MCF 10A (cell line): ENCODE measurements at regions not wholly inside any gene's neighbourhood (a gene's known extent, or its start where the extent isn't known, plus 50 kb on each side); places are given as distances from the start of the nearest gene placed in this dataset.
"Not testable (repeated sequence)": the region's sequence is repeated elsewhere in the genome, so short reads cannot be mapped to it uniquely, and the experiment has no call there.

Experiments used
- BruUV-seq: library from RNA; stranded (reverse); fragments of 400-500 nt; replicated peaks from 2 replicates; lab custom pipeline; 2021; lab: Mats Ljungman, UMichigan
- CTCF ChIA-PET: fragments of 300-600 bp; sonication (Branson Sonifier 250); formaldehyde crosslinking; extraction: SDS; loops from one replicate; lab custom pipeline; 2021; ENCODE audit warnings: antibody characterized with exemption, inconsistent platforms; lab: Yijun Ruan, JAX
- POLR2A ChIA-PET: fragments of 300-600, 350-650 bp; sonication (Branson Sonifier 250); formaldehyde crosslinking; extraction: SDS; loops from one replicate; lab custom pipeline; 2020; ENCODE audit warnings: antibody characterized with exemption, inconsistent platforms; lab: Yijun Ruan, JAX
- DNase-seq: peaks from one replicate; pipeline ENCODE4 v3.0.0-alpha.2; 2018; ENCODE audit not compliant: unreplicated experiment
- H3K27ac Mint-ChIP-seq: one replicate; pipeline ENCODE4 v1.8.0; 2022; ENCODE audit warnings: mild to moderate bottlenecking, low read depth, mixed read lengths; ENCODE audit not compliant: unreplicated experiment
- H3K27me3 Mint-ChIP-seq: one replicate; pipeline ENCODE4 v1.8.0; 2022; ENCODE audit warnings: mixed read lengths; ENCODE audit not compliant: insufficient read depth, unreplicated experiment
- H3K36me3 Mint-ChIP-seq: one replicate; pipeline ENCODE4 v1.8.0; 2022; ENCODE audit warnings: mild to moderate bottlenecking, moderate library complexity, mixed read lengths; ENCODE audit not compliant: insufficient read depth, unreplicated experiment
- H3K4me1 Mint-ChIP-seq: one replicate; pipeline ENCODE4 v1.8.0; 2022; ENCODE audit warnings: mixed read lengths; ENCODE audit not compliant: insufficient read depth, unreplicated experiment
- H3K4me3 Mint-ChIP-seq: one replicate; pipeline ENCODE4 v1.8.0; 2022; ENCODE audit warnings: mild to moderate bottlenecking, moderate library complexity, mixed read lengths; ENCODE audit not compliant: unreplicated experiment
- H3K9me3 Mint-ChIP-seq: one replicate; pipeline ENCODE4 v1.8.0; 2022; ENCODE audit warnings: mixed read lengths; ENCODE audit not compliant: unreplicated experiment
- CTCF ChIP-seq: fragments of 200-600 bp; IDR thresholded peaks from one replicate; pipeline ENCODE4 v1.8.0; 2022; ENCODE audit warnings: antibody characterized with exemption, mild to moderate bottlenecking; ENCODE audit not compliant: unreplicated experiment
- intact Hi-C: fragments of 100-400 bp; cut with micrococcal nuclease; formaldehyde crosslinking; loops from 2 replicates; pipeline ENCODE4 v1.14.1; 2022

DNA sequence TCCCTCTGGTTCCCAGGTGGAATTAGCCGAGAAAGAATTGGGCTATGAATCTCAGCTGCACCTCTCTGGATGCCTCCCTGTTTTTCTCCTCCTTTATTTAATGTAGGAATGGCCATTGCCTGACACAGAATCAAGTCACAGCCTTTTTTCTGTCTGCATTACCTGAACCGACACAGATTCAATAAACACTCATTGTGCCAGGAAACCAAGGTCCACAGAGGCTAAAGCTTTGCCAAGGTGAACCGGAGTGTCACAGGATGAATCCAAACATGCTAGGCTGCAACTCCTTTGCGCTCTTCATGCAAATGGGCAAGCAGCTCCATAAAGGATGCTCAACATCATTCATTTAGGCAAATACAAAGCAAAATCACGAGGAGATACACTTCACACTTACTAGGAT is 199.8 kb upstream of the AGTR2 start:
- no peak overlapping the region for H3K4me3 Mint-ChIP-seq
- intact Hi-C loops, result no loop called here
- no TSS peak for BruUV-seq
- no peak overlapping the region for H3K27ac Mint-ChIP-seq
- peaks cover 71% of the 10 kb centered on the region for H3K27me3 Mint-ChIP-seq
- TF ChIP-seq CTCF, result no peak
- ChIA-PET CTCF (interaction anchor here (0.8 kb wide), 1 partner anchor 1783 kb away, joined by 3 read pairs; no protein-coding TSS in a partner anchor), POLR2A (no interaction called here)
- DNase-seq, result no peak
- H3K4me1 Mint-ChIP-seq, result peaks cover 4% of the 10 kb centered on the region
- H3K36me3 Mint-ChIP-seq, result no peaks in the 10 kb centered on the region
- no peaks in the 10 kb centered on the region for H3K9me3 Mint-ChIP-seq

DNA sequence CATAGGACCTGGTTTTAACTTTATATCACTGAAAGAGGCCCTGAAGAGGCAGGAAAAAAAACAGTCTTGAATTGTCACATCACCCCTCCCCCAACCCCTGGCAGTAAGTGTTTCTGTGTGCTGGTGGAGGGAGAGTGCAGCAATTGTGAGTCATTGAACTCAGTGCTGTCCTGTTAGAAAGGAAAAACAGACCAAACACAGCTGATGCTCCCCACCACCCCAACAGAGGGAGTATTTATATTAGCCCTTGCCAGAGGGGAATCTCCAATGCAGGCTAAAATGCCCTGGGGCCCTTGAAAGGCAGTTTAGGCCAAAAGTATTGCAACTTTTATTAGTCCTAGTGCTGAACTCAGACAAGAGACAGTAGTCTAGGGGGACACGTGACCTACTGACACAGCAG is 197.8 kb upstream of the AGTR2 start:
- no peak for DNase-seq
- Mint-ChIP-seq H3K9me3 (no peaks in the 10 kb centered on the region), H3K36me3 (no peaks in the 10 kb centered on the region), H3K4me1 (no peaks in the 10 kb centered on the region), H3K27me3 (peaks cover 62% of the 10 kb centered on the region), H3K27ac (no peak overlapping the region), H3K4me3 (no peak overlapping the region)
- no TSS peak for BruUV-seq
- intact Hi-C loops, result no loop called here
- POLR2A ChIA-PET, result no interaction called here
- TF ChIP-seq CTCF, result no peak
- CTCF ChIA-PET, result no interaction called here

DNA sequence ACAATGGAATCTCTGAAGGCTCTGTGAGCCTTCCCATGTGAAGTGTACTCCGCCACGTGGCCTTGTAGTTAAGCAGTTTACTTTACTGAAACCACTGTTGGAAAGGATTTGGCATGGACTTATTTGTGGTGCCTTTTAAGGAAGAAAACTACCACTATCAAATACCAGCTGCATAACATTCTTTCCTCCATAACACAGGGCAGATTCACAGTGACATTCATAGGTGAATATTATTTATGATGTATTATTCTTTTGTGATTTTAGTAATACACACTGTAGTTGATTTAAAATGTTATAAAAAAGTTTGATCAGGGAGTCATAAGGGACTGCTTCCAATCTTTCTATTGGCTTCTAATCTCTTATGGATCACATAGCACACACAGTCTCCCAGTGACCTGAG is 192.5 kb upstream of the AGTR2 start:
- ChIA-PET CTCF (no interaction called here), POLR2A (no interaction called here)
- Mint-ChIP-seq H3K36me3 (no peaks in the 10 kb centered on the region), H3K4me3 (no peak overlapping the region), H3K27ac (no peak overlapping the region), H3K9me3 (no peaks in the 10 kb centered on the region), H3K27me3 (peaks cover 48% of the 10 kb centered on the region), H3K4me1 (no peaks in the 10 kb centered on the region)
- intact Hi-C loops, result no loop called here
- BruUV-seq, result no TSS peak
- TF ChIP-seq CTCF, result no peak
- no peak for DNase-seq

- H3K4me1 Mint-ChIP-seq, H3K9me3 Mint-ChIP-seq, H3K36me3 Mint-ChIP-seq, POLR2A ChIA-PET, intact Hi-C loops, BruUV-seq, H3K4me3 Mint-ChIP-seq, H3K27ac Mint-ChIP-seq: not testable (repeated sequence)
- CTCF ChIA-PET, result interaction anchor here (1.1 kb wide), 1 partner anchor 10 kb away, joined by 3 read pairs; no protein-coding TSS in a partner anchor
- H3K27me3 Mint-ChIP-seq, result peaks cover 60% of the 10 kb centered on the region
- peak; percentile 14 for DNase-seq
These were observed 187.4 kb upstream of the AGTR2 start for GRCh38 chrX:115983148-115983547.

DNA sequence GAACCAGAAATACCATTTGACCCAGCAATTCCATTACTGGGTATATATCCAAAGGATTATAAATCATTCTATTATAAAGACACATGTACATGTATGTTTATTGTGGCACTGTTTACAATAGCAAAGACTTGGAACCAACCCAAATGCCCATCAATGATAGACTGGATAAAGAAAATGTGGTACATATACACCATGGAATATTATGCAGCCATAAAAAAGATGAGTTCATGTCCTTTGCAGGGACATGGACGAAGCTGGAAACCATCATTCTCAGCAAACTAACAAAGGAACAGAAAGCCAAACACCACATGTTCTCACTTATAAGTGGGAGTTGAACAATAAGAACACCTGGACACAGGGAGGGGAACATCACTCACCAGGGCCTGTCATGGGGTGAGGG is 183.1 kb upstream of the AGTR2 start:
- intact Hi-C loops, H3K9me3 Mint-ChIP-seq, POLR2A ChIA-PET, DNase-seq, H3K4me1 Mint-ChIP-seq, H3K27ac Mint-ChIP-seq, H3K4me3 Mint-ChIP-seq, BruUV-seq, H3K36me3 Mint-ChIP-seq: not testable (repeated sequence)
- peaks cover 81% of the 10 kb centered on the region for H3K27me3 Mint-ChIP-seq
- CTCF ChIA-PET, result interaction anchor here (0.6 kb wide), 1 partner anchor 20 kb away, joined by 6 read pairs; no protein-coding TSS in a partner anchor
